A549 (cell line): ENCODE measurements at regions not wholly inside any gene's neighbourhood (a gene's known extent, or its start where the extent isn't known, plus 50 kb on each side); places are given as distances from the start of the nearest gene placed in this dataset.

Experiments
- CBX2 ChIP-seq: fragments of 200-600 bp; sonication (generic); IDR thresholded peaks from 2 replicates; pipeline ENCODE4 v1.6.1; 2016; ENCODE audit warnings: low read depth, mild to moderate bottlenecking, borderline replicate concordance
- MYC ChIP-seq: IDR thresholded peaks from 2 replicates; pipeline ENCODE4 v1.6.1; 2012; ENCODE audit warnings: mild to moderate bottlenecking, inconsistent platforms, low read length, improper control_type of control experiment, borderline replicate concordance
- POLR2A ChIP-seq: IDR thresholded peaks from 2 replicates; pipeline ENCODE4 v1.6.1; 2012; ENCODE audit warnings: mild to moderate bottlenecking, low read length
- RFX5 ChIP-seq: fragments of 450-650 bp; IDR thresholded peaks from 2 replicates; pipeline ENCODE4 v1.7.1; 2014; ENCODE audit warnings: antibody characterized with exemption, mild to moderate bottlenecking, moderate library complexity
- ZSCAN20 ChIP-seq: fragments of 250-450 bp; sonication (Bioruptor Pico); IDR thresholded peaks from 2 replicates; pipeline ENCODE4 v1.8.0; 2022; ENCODE audit warnings: mild to moderate bottlenecking, moderate library complexity
- TF ChIP-seq, protein P1 (sequence below): fragments of >200 bp; sonication (Bioruptor Twin); formaldehyde crosslinking; IDR thresholded peaks from 3 replicates; pipeline ENCODE4 v1.5.1; 2016
- TF ChIP-seq, protein P2 (sequence below): fragments of 450-650 bp; IDR thresholded peaks from 2 replicates; pipeline ENCODE4 v1.6.1; 2014; ENCODE audit warnings: antibody characterized with exemption
- TF ChIP-seq, protein P3 (sequence below): IDR thresholded peaks from 2 replicates; pipeline ENCODE4 v1.6.1; 2012

DNA sequence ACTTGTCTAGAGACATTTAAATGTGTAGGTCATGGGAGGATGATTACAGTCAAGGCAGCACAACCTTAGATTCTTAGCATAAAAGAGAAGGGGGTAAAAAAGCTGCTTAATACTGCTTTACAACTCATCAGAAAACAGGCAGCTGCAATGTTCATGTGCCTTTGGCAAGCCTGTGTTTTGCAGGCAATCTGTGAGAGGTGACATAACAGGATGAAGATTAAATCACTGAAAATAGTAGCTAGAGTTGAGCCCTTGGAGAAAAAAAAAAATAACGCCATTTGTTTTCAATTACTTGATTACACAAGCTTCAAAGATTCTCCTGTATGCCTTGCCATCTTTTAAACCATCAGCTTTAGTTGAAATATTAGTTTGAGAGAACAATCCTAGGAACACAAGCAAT is 847.6 kb upstream of the LCORL start:
- TF ChIP-seq POLR2A (no peak), MYC (no peak), RFX5 (no peak), CBX2 (no peak), ZSCAN20 (CRISPR knock-in tag) (no peak)
- TF ChIP-seq, protein P1, sequence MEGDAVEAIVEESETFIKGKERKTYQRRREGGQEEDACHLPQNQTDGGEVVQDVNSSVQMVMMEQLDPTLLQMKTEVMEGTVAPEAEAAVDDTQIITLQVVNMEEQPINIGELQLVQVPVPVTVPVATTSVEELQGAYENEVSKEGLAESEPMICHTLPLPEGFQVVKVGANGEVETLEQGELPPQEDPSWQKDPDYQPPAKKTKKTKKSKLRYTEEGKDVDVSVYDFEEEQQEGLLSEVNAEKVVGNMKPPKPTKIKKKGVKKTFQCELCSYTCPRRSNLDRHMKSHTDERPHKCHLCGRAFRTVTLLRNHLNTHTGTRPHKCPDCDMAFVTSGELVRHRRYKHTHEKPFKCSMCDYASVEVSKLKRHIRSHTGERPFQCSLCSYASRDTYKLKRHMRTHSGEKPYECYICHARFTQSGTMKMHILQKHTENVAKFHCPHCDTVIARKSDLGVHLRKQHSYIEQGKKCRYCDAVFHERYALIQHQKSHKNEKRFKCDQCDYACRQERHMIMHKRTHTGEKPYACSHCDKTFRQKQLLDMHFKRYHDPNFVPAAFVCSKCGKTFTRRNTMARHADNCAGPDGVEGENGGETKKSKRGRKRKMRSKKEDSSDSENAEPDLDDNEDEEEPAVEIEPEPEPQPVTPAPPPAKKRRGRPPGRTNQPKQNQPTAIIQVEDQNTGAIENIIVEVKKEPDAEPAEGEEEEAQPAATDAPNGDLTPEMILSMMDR, result no peak
- TF ChIP-seq, protein P2, sequence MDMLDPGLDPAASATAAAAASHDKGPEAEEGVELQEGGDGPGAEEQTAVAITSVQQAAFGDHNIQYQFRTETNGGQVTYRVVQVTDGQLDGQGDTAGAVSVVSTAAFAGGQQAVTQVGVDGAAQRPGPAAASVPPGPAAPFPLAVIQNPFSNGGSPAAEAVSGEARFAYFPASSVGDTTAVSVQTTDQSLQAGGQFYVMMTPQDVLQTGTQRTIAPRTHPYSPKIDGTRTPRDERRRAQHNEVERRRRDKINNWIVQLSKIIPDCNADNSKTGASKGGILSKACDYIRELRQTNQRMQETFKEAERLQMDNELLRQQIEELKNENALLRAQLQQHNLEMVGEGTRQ, result no peak
- TF ChIP-seq, protein P3, sequence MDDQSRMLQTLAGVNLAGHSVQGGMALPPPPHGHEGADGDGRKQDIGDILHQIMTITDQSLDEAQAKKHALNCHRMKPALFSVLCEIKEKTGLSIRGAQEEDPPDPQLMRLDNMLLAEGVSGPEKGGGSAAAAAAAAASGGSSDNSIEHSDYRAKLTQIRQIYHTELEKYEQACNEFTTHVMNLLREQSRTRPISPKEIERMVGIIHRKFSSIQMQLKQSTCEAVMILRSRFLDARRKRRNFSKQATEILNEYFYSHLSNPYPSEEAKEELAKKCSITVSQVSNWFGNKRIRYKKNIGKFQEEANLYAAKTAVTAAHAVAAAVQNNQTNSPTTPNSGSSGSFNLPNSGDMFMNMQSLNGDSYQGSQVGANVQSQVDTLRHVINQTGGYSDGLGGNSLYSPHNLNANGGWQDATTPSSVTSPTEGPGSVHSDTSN, result no peak
